ENCODE measurements at regions not wholly inside any gene's neighbourhood (a gene's known extent, or its start where the extent isn't known, plus 50 kb on each side); places are given as distances from the start of the nearest gene placed in this dataset.

- DNase-seq, result no peak
These were observed 487.0 kb downstream of the TNS1 start for GRCh38 chr2:217515615-217516309.

GRCh38 chr2:217513258-217513657 is 489.5 kb downstream of the TNS1 start:
- DNase-seq, result no peak

- DNase-seq, result no peak
These were observed 490.1 kb downstream of the TNS1 start for GRCh38 chr2:217512728-217513127.

- DNase-seq, result no peak
These were observed 490.5 kb downstream of the TNS1 start for GRCh38 chr2:217512259-217512658.

- DNase-seq, result no peak
These were observed 490.9 kb downstream of the TNS1 start for GRCh38 chr2:217511850-217512249.

- DNase-seq, result peak; percentile 67
These were observed 492.0 kb downstream of the TNS1 start for GRCh38 chr2:217510771-217511291.

GRCh38 chr2:217505303-217505702 is 497.5 kb downstream of the TNS1 start:
- no peak for DNase-seq

GRCh38 chr2:217501887-217502286 is 500.9 kb downstream of the TNS1 start:
- no peak for DNase-seq

- DNase-seq, result no peak
These were observed 504.9 kb downstream of the TNS1 start for GRCh38 chr2:217497843-217498377.

- no peak for DNase-seq
These were observed 508.2 kb downstream of the TNS1 start for GRCh38 chr2:217494557-217494956.

- no peak for DNase-seq
These were observed 511.5 kb downstream of the TNS1 start for GRCh38 chr2:217491271-217491670.

GRCh38 chr2:217489145-217489960 is 513.4 kb downstream of the TNS1 start:
- DNase-seq, result no peak

GRCh38 chr2:217484046-217484445 is 518.7 kb downstream of the TNS1 start:
- no peak for DNase-seq

GRCh38 chr2:217482056-217482710 is 520.6 kb downstream of the TNS1 start:
- no peak for DNase-seq

GRCh38 chr2:217481577-217481976 is 521.2 kb downstream of the TNS1 start:
- no peak for DNase-seq

- no peak for DNase-seq
These were observed 523.2 kb downstream of the TNS1 start for GRCh38 chr2:217479566-217479965.

- DNase-seq, result no peak
These were observed 523.9 kb downstream of the TNS1 start for GRCh38 chr2:217478831-217479455.

- DNase-seq, result no peak
These were observed 525.2 kb downstream of the TNS1 start for GRCh38 chr2:217477583-217477982.

- no peak for DNase-seq
These were observed 527.0 kb downstream of the TNS1 start for GRCh38 chr2:217475791-217476190.

GRCh38 chr2:217475101-217475500 is 527.7 kb downstream of the TNS1 start:
- DNase-seq, result no peak

- no peak for DNase-seq
These were observed 531.5 kb downstream of the TNS1 start for GRCh38 chr2:217471319-217471718.

GRCh38 chr2:217469203-217469810 is 533.5 kb downstream of the TNS1 start:
- no peak for DNase-seq
